ENCODE measurements at regions not wholly inside any gene's neighbourhood (a gene's known extent, or its start where the extent isn't known, plus 50 kb on each side); places are given as distances from the start of the nearest gene placed in this dataset.

- POLR2A ChIA-PET, result no interaction called here
- TF ChIP-seq EP300 (IDR thresholded peaks at IDR 0.05; ENCODE audit: borderline replicate concordance in 1 of 2, low read depth in 1 of 2, low read length in 1 of 2), result no peak
- no peak for TF ChIP-seq FOSL2 (IDR thresholded peaks at IDR 0.05; ENCODE audit: borderline replicate concordance, low read depth)
- TF ChIP-seq, protein P1, sequence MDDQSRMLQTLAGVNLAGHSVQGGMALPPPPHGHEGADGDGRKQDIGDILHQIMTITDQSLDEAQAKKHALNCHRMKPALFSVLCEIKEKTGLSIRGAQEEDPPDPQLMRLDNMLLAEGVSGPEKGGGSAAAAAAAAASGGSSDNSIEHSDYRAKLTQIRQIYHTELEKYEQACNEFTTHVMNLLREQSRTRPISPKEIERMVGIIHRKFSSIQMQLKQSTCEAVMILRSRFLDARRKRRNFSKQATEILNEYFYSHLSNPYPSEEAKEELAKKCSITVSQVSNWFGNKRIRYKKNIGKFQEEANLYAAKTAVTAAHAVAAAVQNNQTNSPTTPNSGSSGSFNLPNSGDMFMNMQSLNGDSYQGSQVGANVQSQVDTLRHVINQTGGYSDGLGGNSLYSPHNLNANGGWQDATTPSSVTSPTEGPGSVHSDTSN (IDR thresholded peaks at IDR 0.05), result no peak
- TF ChIP-seq CHD2 (IDR thresholded peaks at IDR 0.05; ENCODE audit: low read length, partially characterized antibody), result no peak
- no peak for TF ChIP-seq FOXM1 (IDR thresholded peaks at IDR 0.05; ENCODE audit: low read depth)
- no peak for TF ChIP-seq MXI1 (IDR thresholded peaks at IDR 0.05; ENCODE audit: low read depth, low read length)
- no peak for TF ChIP-seq ELF1 (IDR thresholded peaks at IDR 0.05)
- no peak for TF ChIP-seq REST (IDR thresholded peaks at IDR 0.05; ENCODE audit: low read depth, low read length)
- TF ChIP-seq SIN3A (IDR thresholded peaks at IDR 0.05; ENCODE audit: borderline replicate concordance, low read depth, low read length), result no peak
- H3K9ac ChIP-seq, result no peak overlapping the region
Observed at GRCh38 chr2:217515615-217516309, 487.0 kb downstream of the TNS1 start.

DNA sequence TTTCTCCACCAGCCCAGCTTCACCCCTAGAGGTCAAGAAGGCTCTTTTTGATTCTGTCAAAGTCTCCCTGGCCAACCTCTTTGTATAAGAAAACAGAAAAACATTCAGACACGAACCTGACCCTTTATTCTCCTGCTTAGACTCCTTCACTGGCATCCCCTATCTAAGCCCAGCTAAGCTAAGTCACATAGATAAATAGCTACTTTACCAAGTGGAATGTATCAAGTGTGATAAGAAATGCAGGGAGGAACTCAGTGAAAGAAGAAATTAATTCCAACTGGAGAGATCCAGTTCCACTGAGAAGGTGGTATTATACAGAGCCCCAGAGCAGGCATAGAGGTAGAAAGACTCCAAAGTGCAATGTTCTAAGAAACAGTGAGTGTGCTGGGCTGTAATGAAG is 489.5 kb downstream of the TNS1 start:
- no peak for DNase-seq
- Histone ChIP-seq H3K27me3 (ENCODE audit: insufficient read depth) (no peaks in the 10 kb centered on the region), H3K4me2 (no peak overlapping the region), H3K27ac (ENCODE audit: low read depth in 2 of 2, low read length in 1 of 2) (no peak overlapping the region), H3K9ac (no peak overlapping the region), H3F3A (replicated peaks; ENCODE audit: insufficient read depth) (no peaks in the 10 kb centered on the region), H3K4me1 (ENCODE audit: control insufficient read depth in 1 of 2, insufficient read depth in 2 of 2, low read depth in 1 of 2, low read length in 1 of 2) (peaks cover 8 to 11% of the 10 kb centered on the region in 2 experiments; a peak in 3 of 4 replicates), H3K9me2 (no peaks in the 10 kb centered on the region), H4K20me1 (ENCODE audit: insufficient read depth) (no peaks in the 10 kb centered on the region), H2AFZ (ENCODE audit: low read depth) (no peak overlapping the region), H3K9me3 (no peaks in the 10 kb centered on the region), H3K79me2 (ENCODE audit: insufficient read depth) (no peaks in the 10 kb centered on the region), H3K4me3 (ENCODE audit: low read depth in 2 of 2, low read length in 1 of 2) (no peak overlapping the region), H3K36me3 (replicated peaks in 1 of 2; ENCODE audit: control insufficient read depth in 1 of 2, insufficient read depth in 2 of 2, low read length in 1 of 2) (no peaks in the 10 kb centered on the region)
- ChIA-PET CTCF (interaction anchor here (1.0 to 3.0 kb wide), 3 partner anchors 200 to 831 kb away, joined by 4 to 13 read pairs (median 4); no protein-coding TSS in a partner anchor), POLR2A (no interaction called here)
- 75% methylated on average over 1 of the region's 1 CpG for WGBS (ENCODE audit: low lambda C conversion rate)
- TF ChIP-seq REST (IDR thresholded peaks at IDR 0.05; ENCODE audit: low read depth, low read length), result no peak
- TF ChIP-seq MXI1 (IDR thresholded peaks at IDR 0.05; ENCODE audit: low read depth, low read length), result no peak
- TF ChIP-seq GABPA (IDR thresholded peaks at IDR 0.05; ENCODE audit: low read depth), result no peak
- TF ChIP-seq SMC3 (IDR thresholded peaks at IDR 0.05; ENCODE audit: low read depth, low read length), result no peak
- TF ChIP-seq CHD2 (IDR thresholded peaks at IDR 0.05; ENCODE audit: low read length, partially characterized antibody), result no peak
- no peak for TF ChIP-seq EP300 (IDR thresholded peaks at IDR 0.05; ENCODE audit: borderline replicate concordance in 1 of 2, low read depth in 1 of 2, low read length in 1 of 2)
- TF ChIP-seq RXRA (IDR thresholded peaks at IDR 0.05; ENCODE audit: borderline replicate concordance, low read depth), result no peak
- no peak for TF ChIP-seq FOXM1 (IDR thresholded peaks at IDR 0.05; ENCODE audit: low read depth)
- TF ChIP-seq FOSL2 (IDR thresholded peaks at IDR 0.05; ENCODE audit: borderline replicate concordance, low read depth), result no peak
- TF ChIP-seq, protein P2, sequence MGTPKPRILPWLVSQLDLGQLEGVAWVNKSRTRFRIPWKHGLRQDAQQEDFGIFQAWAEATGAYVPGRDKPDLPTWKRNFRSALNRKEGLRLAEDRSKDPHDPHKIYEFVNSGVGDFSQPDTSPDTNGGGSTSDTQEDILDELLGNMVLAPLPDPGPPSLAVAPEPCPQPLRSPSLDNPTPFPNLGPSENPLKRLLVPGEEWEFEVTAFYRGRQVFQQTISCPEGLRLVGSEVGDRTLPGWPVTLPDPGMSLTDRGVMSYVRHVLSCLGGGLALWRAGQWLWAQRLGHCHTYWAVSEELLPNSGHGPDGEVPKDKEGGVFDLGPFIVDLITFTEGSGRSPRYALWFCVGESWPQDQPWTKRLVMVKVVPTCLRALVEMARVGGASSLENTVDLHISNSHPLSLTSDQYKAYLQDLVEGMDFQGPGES (IDR thresholded peaks at IDR 0.05; ENCODE audit: low read depth, low read length), result no peak
- TF ChIP-seq NRF1 (IDR thresholded peaks at IDR 0.05; ENCODE audit: low read depth, low read length), result no peak
- no peak for TF ChIP-seq YY1 (IDR thresholded peaks at IDR 0.05; ENCODE audit: low read depth)
- no peak for TF ChIP-seq NFIC (IDR thresholded peaks at IDR 0.05; ENCODE audit: borderline replicate concordance)

More at GRCh38 chr2:217515615-217516309, 487.0 kb downstream of the TNS1 start:
- CTCF ChIA-PET, result interaction anchor here (1.1 to 2.6 kb wide), 4 partner anchors 197 to 833 kb away, joined by 4 to 9 read pairs (median 8); no protein-coding TSS in a partner anchor
- Histone ChIP-seq H2AFZ (ENCODE audit: low read depth) (no peak overlapping the region), H3F3A (replicated peaks; ENCODE audit: insufficient read depth) (no peaks in the 10 kb centered on the region), H3K4me1 (ENCODE audit: control insufficient read depth in 1 of 2, insufficient read depth in 2 of 2, low read depth in 1 of 2, low read length in 1 of 2) (peaks cover 5 to 11% of the 10 kb centered on the region in 2 experiments; a peak in 2 of 4 replicates), H3K27me3 (ENCODE audit: insufficient read depth) (no peaks in the 10 kb centered on the region), H3K4me2 (no peak overlapping the region), H3K79me2 (ENCODE audit: insufficient read depth) (no peaks in the 10 kb centered on the region), H3K4me3 (ENCODE audit: low read depth in 2 of 2, low read length in 1 of 2) (no peak overlapping the region), H4K20me1 (ENCODE audit: insufficient read depth) (no peaks in the 10 kb centered on the region), H3K27ac (ENCODE audit: low read depth in 2 of 2, low read length in 1 of 2) (no peak overlapping the region), H3K36me3 (replicated peaks in 1 of 2; ENCODE audit: control insufficient read depth in 1 of 2, insufficient read depth in 2 of 2, low read length in 1 of 2) (no peaks in the 10 kb centered on the region), H3K9me2 (no peaks in the 10 kb centered on the region), H3K9me3 (no peaks in the 10 kb centered on the region)
- no peak for DNase-seq
- 80% methylated on average over 5 of the region's 5 CpGs for WGBS (ENCODE audit: low lambda C conversion rate)
